B cell (primary cell): ENCODE measurements at regions not wholly inside any gene's neighbourhood (a gene's known extent, or its start where the extent isn't known, plus 50 kb on each side); places are given as distances from the start of the nearest gene placed in this dataset.

Source experiments
- ATAC-seq: fragments of 200-7000 bp; cut with Tn5 transposase; one replicate; pipeline ENCODE4 v1.10.0; 2021; ENCODE audit warnings: low read depth, mild to moderate bottlenecking, moderate number of reproducible peaks, moderate library complexity
- CTCF ChIA-PET: fragments of 350-600 bp; sonication (Branson Sonifier 250); formaldehyde crosslinking; loops from one replicate; lab custom pipeline; 2021; ENCODE audit warnings: antibody characterized with exemption, inconsistent platforms; lab: Charles Lee
- POLR2A ChIA-PET: fragments of 350-600 bp; sonication (Branson Sonifier 250); formaldehyde crosslinking; loops from one replicate; lab custom pipeline; 2021; ENCODE audit warnings: antibody characterized with exemption; lab: Charles Lee
- DNase-seq: peaks from one replicate; pipeline ENCODE4 v3.0.0; 2013
- H2AFZ ChIP-seq: 2 replicates; pipeline ENCODE4 v1.6.1; 2012; ENCODE audit warnings: mild to moderate bottlenecking, low read depth, low read length; ENCODE audit not compliant: insufficient read depth, poor library complexity, severe bottlenecking
- H3K27ac ChIP-seq, 2 donors: 1 replicate in 1 of 2; 2 replicates in 1 of 2; pipeline ENCODE4 v1.5.1; 2012 to 2013; ENCODE audit warnings: low read length in 2 of 2, mild to moderate bottlenecking in 2 of 2, moderate library complexity in 1 of 2
- H3K27me3 ChIP-seq, 4 experiments: fragments of 200-600 bp in 1 of 4; sonication (generic) in 1 of 4; replicated peaks in 1 of 4; 1 replicate in 2 of 4; 2 replicates in 2 of 4; pipeline versions ENCODE4 v1.6.1 to v1.7.0; 2013 to 2016; ENCODE audit warnings: low read length in 3 of 4, mild to moderate bottlenecking in 2 of 4, mixed read lengths in 1 of 4, moderate library complexity in 1 of 4; ENCODE audit not compliant: insufficient read depth in 4 of 4, control insufficient read depth in 3 of 4; ENCODE audit errors: control extremely low read depth in 1 of 4
- H3K36me3 ChIP-seq, 2 experiments: replicated peaks in 1 of 2; 1 replicate in 1 of 2; 2 replicates in 1 of 2; pipeline versions ENCODE4 v1.6.1 to v1.7.1; 2013; ENCODE audit warnings: low read length in 1 of 2; ENCODE audit not compliant: insufficient read depth in 2 of 2, control insufficient read depth in 1 of 2; ENCODE audit errors: control extremely low read depth in 1 of 2, extremely low read depth in 1 of 2
- H3K4me1 ChIP-seq, 2 donors: fragments of 200-600 bp in 1 of 2; sonication (generic) in 1 of 2; 1 replicate in 1 of 2; 2 replicates in 1 of 2; pipeline versions ENCODE4 v1.5.1 to v1.6.1; 2013 to 2017; ENCODE audit warnings: low read length in 2 of 2; ENCODE audit not compliant: control insufficient read depth in 2 of 2, insufficient read depth in 2 of 2
- H3K4me2 ChIP-seq: replicated peaks from 2 replicates; pipeline ENCODE3; 2012; ENCODE audit warnings: mild to moderate bottlenecking, low read depth, low read length; ENCODE audit not compliant: poor library complexity, severe bottlenecking
- H3K4me3 ChIP-seq, 5 experiments: fragments of 200-600 bp in 1 of 5; sonication (generic) in 1 of 5; 1 replicate in 3 of 5; 2 replicates in 2 of 5; pipeline versions ENCODE4 v1.5.1 to v1.7.0; 2011 to 2016; ENCODE audit warnings: low read length in 4 of 5, mild to moderate bottlenecking in 4 of 5, low read depth in 2 of 5, control low read depth in 1 of 5, moderate library complexity in 1 of 5; ENCODE audit not compliant: insufficient read depth in 1 of 5; ENCODE audit errors: control extremely low read depth in 1 of 5, extremely low read depth in 1 of 5
- H3K79me2 ChIP-seq: fragments of 200-600 bp; sonication (generic); one replicate; pipeline ENCODE4 v1.6.0; 2016; ENCODE audit warnings: low read length; ENCODE audit not compliant: control insufficient read depth, insufficient read depth
- H3K9ac ChIP-seq: fragments of 200-600 bp; sonication (generic); 2 replicates; pipeline ENCODE4 v1.6.1; 2017; ENCODE audit warnings: mild to moderate bottlenecking, low read length, moderate library complexity
- H3K9me3 ChIP-seq, 3 donors: one replicate each; pipeline versions ENCODE4 v1.6.1 to v1.7.1; 2013; ENCODE audit warnings: low read length in 2 of 3; ENCODE audit not compliant: control insufficient read depth in 2 of 3, insufficient read depth in 1 of 3; ENCODE audit errors: control extremely low read depth in 1 of 3
- H4K20me1 ChIP-seq: 2 replicates; pipeline ENCODE4 v1.6.0; 2012; ENCODE audit warnings: mild to moderate bottlenecking, low read length; ENCODE audit not compliant: insufficient read depth, control insufficient read depth, poor library complexity, severe bottlenecking
- H3K27ac Mint-ChIP-seq: one replicate; pipeline ENCODE4 v1.8.0; 2021; ENCODE audit warnings: mixed read lengths
- H3K27me3 Mint-ChIP-seq: one replicate; pipeline ENCODE4 v1.8.0; 2021; ENCODE audit warnings: mixed read lengths
- H3K4me1 Mint-ChIP-seq: one replicate; pipeline ENCODE4 v1.8.0; 2021; ENCODE audit warnings: mixed read lengths
- H3K4me3 Mint-ChIP-seq: one replicate; pipeline ENCODE4 v1.8.0; 2021; ENCODE audit warnings: mixed read lengths
- H3K9me3 Mint-ChIP-seq: one replicate; pipeline ENCODE4 v1.8.0; 2022; ENCODE audit warnings: mixed read lengths; ENCODE audit not compliant: insufficient read depth
- CTCF ChIP-seq: fragments of 200-600 bp; IDR thresholded peaks from one replicate; pipeline ENCODE4 v1.8.0; 2022; ENCODE audit warnings: antibody characterized with exemption, mild to moderate bottlenecking
- EZH2 ChIP-seq: IDR thresholded peaks from 2 replicates; pipeline ENCODE4 v1.6.1; 2012; ENCODE audit warnings: borderline replicate concordance, low read depth, mild to moderate bottlenecking, moderate library complexity, low read length; ENCODE audit not compliant: insufficient read depth, poor library complexity, severe bottlenecking
- WGBS: methylation state at CpG from one replicate; pipeline ENCODE4 v1.1.5; 2013; ENCODE audit warnings: missing lambda C conversion rate; ENCODE audit not compliant: insufficient coverage; 5-methylcytosine and 5-hydroxymethylcytosine counted together
- intact Hi-C: fragments of 100-400 bp; cut with micrococcal nuclease; formaldehyde crosslinking; loops from one replicate; pipeline ENCODE4 v1.10.0; 2022

GRCh38 chr2:5393474-5393873, 298.7 kb upstream of the SOX11 start:
- Histone ChIP-seq H4K20me1 (no peaks in the 10 kb centered on the region), H3K36me3 (no peaks in the 10 kb centered on the region), H2AFZ (no peak overlapping the region), H3K4me3 (no peak overlapping the region), H3K79me2 (no peaks in the 10 kb centered on the region), H3K27me3 (no peaks in the 10 kb centered on the region), H3K9ac (no peak overlapping the region), H3K27ac (no peak overlapping the region), H3K4me2 (no peak overlapping the region), H3K4me1 (no peaks in the 10 kb centered on the region), H3K9me3 (no peaks in the 10 kb centered on the region)
- TF ChIP-seq CTCF = no peak
- no peak for TF ChIP-seq EZH2
- ATAC-seq (no peak), DNase-seq (no peak)
- Mint-ChIP-seq H3K27ac (no peak overlapping the region), H3K4me3 (no peak overlapping the region), H3K9me3 (peaks cover 2% of the 10 kb centered on the region), H3K27me3 (no peaks in the 10 kb centered on the region), H3K4me1 (no peaks in the 10 kb centered on the region)
- ChIA-PET POLR2A (no interaction called here), CTCF (no interaction called here)
- intact Hi-C loops = no loop called here
- no CpG with 5 or more reads among the region's 2 CpGs for WGBS

DNA sequence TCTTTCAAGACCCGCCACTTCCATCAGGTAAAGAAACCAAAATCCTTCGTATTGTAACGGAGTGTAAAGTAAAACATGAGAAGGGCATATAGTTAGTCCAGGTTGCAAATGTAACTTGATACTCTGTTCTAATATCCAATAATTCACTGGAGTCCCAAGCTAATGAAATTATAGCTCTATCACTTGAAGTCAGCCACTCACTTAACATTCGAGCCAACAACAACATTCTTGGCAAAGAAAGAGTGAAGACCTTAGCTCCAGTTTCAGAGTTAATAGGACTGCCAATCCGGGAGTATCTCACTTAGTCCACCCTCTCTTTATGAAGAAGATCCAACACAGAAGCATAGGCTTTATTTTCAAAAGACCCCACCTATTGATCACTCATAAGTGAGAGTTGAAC, 298.0 kb upstream of the SOX11 start:
- intact Hi-C loops = no loop called here
- H3K4me1 ChIP-seq = no peaks in the 10 kb centered on the region
- Mint-ChIP-seq H3K27ac (no peak overlapping the region), H3K9me3 (peaks cover 2% of the 10 kb centered on the region), H3K27me3 (no peaks in the 10 kb centered on the region), H3K4me3 (no peak overlapping the region), H3K4me1 (no peaks in the 10 kb centered on the region)
- 96% methylated on average over 2 of the region's 5 CpGs for WGBS
- no peak overlapping the region for H3K4me3 ChIP-seq
- no peaks in the 10 kb centered on the region for H3K79me2 ChIP-seq
- H3K4me2 ChIP-seq = no peak overlapping the region
- CTCF ChIA-PET = no interaction called here
- POLR2A ChIA-PET = no interaction called here
- DNase-seq (no peak), ATAC-seq (no peak)
- H3K9ac ChIP-seq = no peak overlapping the region
- no peak overlapping the region for H3K27ac ChIP-seq
- no peaks in the 10 kb centered on the region for H3K9me3 ChIP-seq
- TF ChIP-seq EZH2 = no peak
- no peak for TF ChIP-seq CTCF
- H3K36me3 ChIP-seq = no peaks in the 10 kb centered on the region
- no peaks in the 10 kb centered on the region for H3K27me3 ChIP-seq
- no peaks in the 10 kb centered on the region for H4K20me1 ChIP-seq
- no peak overlapping the region for H2AFZ ChIP-seq
